ENCODE measurements at regions not wholly inside any gene's neighbourhood (a gene's known extent, or its start where the extent isn't known, plus 50 kb on each side); places are given as distances from the start of the nearest gene placed in this dataset.

DNA sequence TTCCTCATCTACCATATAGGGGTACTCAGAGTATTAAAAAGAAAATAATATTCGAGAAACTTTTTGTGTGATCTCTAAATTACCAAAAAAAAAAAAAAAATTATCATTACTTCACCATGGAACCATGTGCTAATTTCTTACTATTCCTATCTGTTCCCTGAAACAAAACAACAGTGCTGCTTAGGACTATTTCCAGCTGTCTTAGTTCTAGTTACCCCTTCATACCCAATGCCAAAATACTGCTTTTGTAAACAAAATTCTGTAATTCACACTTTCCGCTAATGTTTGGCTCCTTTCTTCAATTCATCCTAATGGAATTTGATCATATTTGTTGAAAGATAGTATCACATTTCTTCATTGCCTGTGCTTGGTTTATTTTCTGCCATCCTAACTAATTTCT lies 470.2 kb downstream of the BTG1 start:
- Histone ChIP-seq H3K9me3 (no peaks in the 10 kb centered on the region), H3K4me1 (no peaks in the 10 kb centered on the region), H3K27ac (no peak overlapping the region), H3K36me3 (no peaks in the 10 kb centered on the region), H3K4me3 (no peak overlapping the region), H3K27me3 (no peaks in the 10 kb centered on the region)
- 87 to 89% methylated on average over 2 of the region's 2 CpGs for WGBS, 2 donors
- ATAC-seq, result no peak
- no peak for DNase-seq
- FAIRE-seq, result no peak
- no peak for TF ChIP-seq CTCF (IDR thresholded peaks at IDR 0.05)
- intact Hi-C loops (cut with DNase I), result no loop called here

GRCh38 chr12:91672130-91672529 lies 473.5 kb downstream of the BTG1 start:
- ATAC-seq, result no peak
- H3K36me3 ChIP-seq, result no peaks in the 10 kb centered on the region
- no peak for DNase-seq
- FAIRE-seq, result no peak
- no peak overlapping the region for H3K27ac ChIP-seq
- H3K27me3 ChIP-seq, result no peaks in the 10 kb centered on the region
- WGBS, 2 donors, result 59 to 61% methylated on average over 1 of the region's 1 CpG
- no peaks in the 10 kb centered on the region for H3K9me3 ChIP-seq
- TF ChIP-seq CTCF (IDR thresholded peaks at IDR 0.05), result no peak
- intact Hi-C loops (cut with DNase I), result no loop called here
- no peaks in the 10 kb centered on the region for H3K4me1 ChIP-seq
- no peak overlapping the region for H3K4me3 ChIP-seq

DNA sequence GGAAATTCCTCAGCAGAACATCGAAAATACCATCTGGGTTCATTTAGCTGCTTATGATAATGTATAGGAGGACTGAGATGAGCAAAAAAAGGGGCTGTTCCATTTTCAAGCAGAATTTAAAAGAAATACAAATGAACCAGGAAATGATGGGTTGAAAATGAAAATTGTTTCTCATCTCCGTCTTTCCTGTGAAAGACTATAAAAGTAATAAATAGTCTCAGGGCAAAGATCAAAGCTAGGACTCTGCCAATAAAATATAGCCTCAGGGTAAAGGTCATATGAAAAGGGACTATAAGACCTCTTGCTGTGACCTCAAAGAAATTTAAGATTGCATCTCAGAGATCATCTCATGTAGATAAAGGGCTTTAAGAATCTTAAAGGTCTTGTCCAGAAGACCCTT lies 478.0 kb downstream of the BTG1 start:
- WGBS, 2 donors, result 84 to 89% methylated on average over 2 of the region's 2 CpGs
- H3K36me3 ChIP-seq, result no peaks in the 10 kb centered on the region
- no peak for ATAC-seq

DNA sequence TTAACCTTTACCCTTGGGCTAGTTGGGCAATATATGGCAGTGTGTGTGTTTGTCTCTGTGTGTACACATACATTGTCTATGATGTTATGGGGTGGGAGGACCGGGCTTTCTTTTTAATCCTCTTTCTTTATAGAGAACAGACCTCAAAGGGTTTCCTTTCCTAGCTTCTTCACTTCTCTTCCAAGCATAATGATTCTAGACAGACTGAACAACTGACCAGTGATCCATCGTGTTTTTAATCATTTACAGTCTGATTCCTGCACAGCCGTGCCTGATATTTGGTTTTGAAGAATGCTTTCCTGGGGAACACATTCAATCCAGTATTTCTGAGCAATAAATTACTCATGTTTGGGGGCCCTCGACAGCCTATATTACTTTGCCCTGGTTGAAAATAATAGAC lies 481.1 kb upstream of the DCN start:
- H3K4me3 ChIP-seq, result no peak overlapping the region
- H3K36me3 ChIP-seq, result no peaks in the 10 kb centered on the region
- intact Hi-C loops (cut with DNase I), result no loop called here
- ATAC-seq (no peak), FAIRE-seq (no peak), DNase-seq (no peak)
- H3K4me1 ChIP-seq, result no peaks in the 10 kb centered on the region
- 42 to 45% methylated on average over 4 of the region's 4 CpGs for WGBS, 2 donors
- no peak overlapping the region for H3K27ac ChIP-seq
- no peaks in the 10 kb centered on the region for H3K9me3 ChIP-seq
- no peaks in the 10 kb centered on the region for H3K27me3 ChIP-seq
- TF ChIP-seq CTCF (IDR thresholded peaks at IDR 0.05), result no peak

More for the DNA sequence above, 478.0 kb downstream of the BTG1 start:
- intact Hi-C loops (cut with DNase I), result no loop called here
- DNase-seq (no peak), FAIRE-seq (no peak)
- H3K4me3 ChIP-seq, result no peak overlapping the region
- no peaks in the 10 kb centered on the region for H3K4me1 ChIP-seq
- H3K27me3 ChIP-seq, result no peaks in the 10 kb centered on the region
- TF ChIP-seq CTCF (IDR thresholded peaks at IDR 0.05), result no peak
- no peak overlapping the region for H3K27ac ChIP-seq
- no peaks in the 10 kb centered on the region for H3K9me3 ChIP-seq

GRCh38 chr12:91663310-91663709 lies 480.7 kb upstream of the DCN start:
- intact Hi-C loops (cut with DNase I), result no loop called here
- H3K27ac ChIP-seq, result no peak overlapping the region
- no peak overlapping the region for H3K4me3 ChIP-seq
- no peaks in the 10 kb centered on the region for H3K9me3 ChIP-seq
- H3K36me3 ChIP-seq, result no peaks in the 10 kb centered on the region
- no peak for TF ChIP-seq CTCF (IDR thresholded peaks at IDR 0.05)
- DNase-seq (no peak), ATAC-seq (no peak), FAIRE-seq (no peak)
- no peaks in the 10 kb centered on the region for H3K27me3 ChIP-seq
- H3K4me1 ChIP-seq, result no peaks in the 10 kb centered on the region
- 58 to 65% methylated on average over 4 of the region's 4 CpGs for WGBS, 2 donors

Data from pancreas (tissue), 10 donors.